ENCODE measurements at regions not wholly inside any gene's neighbourhood (a gene's known extent, or its start where the extent isn't known, plus 50 kb on each side); places are given as distances from the start of the nearest gene placed in this dataset.
"Not testable (repeated sequence)": the region's sequence is repeated elsewhere in the genome, so short reads cannot be mapped to it uniquely, and the experiment has no call there.

- Histone ChIP-seq H3K4me1 (ENCODE audit: insufficient read depth, low read length, severe bottlenecking) (no peaks in the 10 kb centered on the region), H3K9me3 (ENCODE audit: low read length) (no peaks in the 10 kb centered on the region), H3K27me3 (ENCODE audit: insufficient read depth, low read length) (no peaks in the 10 kb centered on the region), H3K4me3 (ENCODE audit: low read depth, low read length, poor library complexity, severe bottlenecking) (no peak overlapping the region), H3K9me2 (ENCODE audit: low read depth, low read length) (no peaks in the 10 kb centered on the region), H3F3A (ENCODE audit: insufficient read depth, low read length) (no peaks in the 10 kb centered on the region), H3K79me2 (ENCODE audit: insufficient read depth, low read length) (no peaks in the 10 kb centered on the region), H3K9ac (ENCODE audit: low read length) (no peak overlapping the region), H3K27ac (ENCODE audit: low read depth, low read length, poor library complexity, severe bottlenecking) (no peak overlapping the region), H3K4me2 (ENCODE audit: low read length) (no peak overlapping the region), H4K20me1 (ENCODE audit: insufficient read depth, low read length) (no peaks in the 10 kb centered on the region), H2AFZ (ENCODE audit: low read length) (no peak overlapping the region), H3K36me3 (ENCODE audit: insufficient read depth, low read length) (no peaks in the 10 kb centered on the region)
- TF ChIP-seq CTCF (IDR thresholded peaks at IDR 0.05; ENCODE audit: low read length) (no peak), EZH2 (IDR thresholded peaks at IDR 0.05; ENCODE audit: borderline replicate concordance, low read length) (no peak)
These were observed 1193.5 kb upstream of the FLRT2 start for GRCh38 chr14:84336433-84336832.

- TF ChIP-seq EZH2 (IDR thresholded peaks at IDR 0.05; ENCODE audit: borderline replicate concordance, low read length): no peak
- TF ChIP-seq CTCF (IDR thresholded peaks at IDR 0.05; ENCODE audit: low read length): no peak
- no peak overlapping the region for H3K4me2 ChIP-seq (ENCODE audit: low read length)
- H3K9me2 ChIP-seq (ENCODE audit: low read depth, low read length): no peaks in the 10 kb centered on the region
- H4K20me1 ChIP-seq (ENCODE audit: insufficient read depth, low read length): no peaks in the 10 kb centered on the region
- H3K4me1 ChIP-seq (ENCODE audit: insufficient read depth, low read length, severe bottlenecking): no peaks in the 10 kb centered on the region
- no peaks in the 10 kb centered on the region for H3K9me3 ChIP-seq (ENCODE audit: low read length)
- no peaks in the 10 kb centered on the region for H3K79me2 ChIP-seq (ENCODE audit: insufficient read depth, low read length)
- H3K27me3 ChIP-seq (ENCODE audit: insufficient read depth, low read length): no peaks in the 10 kb centered on the region
- H3K36me3 ChIP-seq (ENCODE audit: insufficient read depth, low read length): no peaks in the 10 kb centered on the region
- H2AFZ ChIP-seq (ENCODE audit: low read length): no peak overlapping the region
- no peak overlapping the region for H3K9ac ChIP-seq (ENCODE audit: low read length)
- H3K27ac ChIP-seq (ENCODE audit: low read depth, low read length, poor library complexity, severe bottlenecking): no peak overlapping the region
- H3F3A ChIP-seq (ENCODE audit: insufficient read depth, low read length): no peaks in the 10 kb centered on the region
- H3K4me3 ChIP-seq (ENCODE audit: low read depth, low read length, poor library complexity, severe bottlenecking): no peak overlapping the region
These were observed 1189.0 kb upstream of the FLRT2 start for GRCh38 chr14:84340938-84341337.

GRCh38 chr14:84341867-84342266 is 1188.1 kb upstream of the FLRT2 start:
- H3K4me3 ChIP-seq (ENCODE audit: low read depth, low read length, poor library complexity, severe bottlenecking); H3K27me3 ChIP-seq (ENCODE audit: insufficient read depth, low read length); H3K9ac ChIP-seq (ENCODE audit: low read length); H2AFZ ChIP-seq (ENCODE audit: low read length); H3K4me1 ChIP-seq (ENCODE audit: insufficient read depth, low read length, severe bottlenecking); H3K27ac ChIP-seq (ENCODE audit: low read depth, low read length, poor library complexity, severe bottlenecking); H4K20me1 ChIP-seq (ENCODE audit: insufficient read depth, low read length); H3K9me2 ChIP-seq (ENCODE audit: low read depth, low read length); H3K36me3 ChIP-seq (ENCODE audit: insufficient read depth, low read length); H3K9me3 ChIP-seq (ENCODE audit: low read length); H3F3A ChIP-seq (ENCODE audit: insufficient read depth, low read length); H3K4me2 ChIP-seq (ENCODE audit: low read length); H3K79me2 ChIP-seq (ENCODE audit: insufficient read depth, low read length): not testable (repeated sequence)

GRCh38 chr14:84343656-84344055 is 1186.3 kb upstream of the FLRT2 start:
- Histone ChIP-seq H4K20me1 (ENCODE audit: insufficient read depth, low read length) (no peaks in the 10 kb centered on the region), H3K9me2 (ENCODE audit: low read depth, low read length) (no peaks in the 10 kb centered on the region), H3K4me2 (ENCODE audit: low read length) (no peak overlapping the region), H3K4me1 (ENCODE audit: insufficient read depth, low read length, severe bottlenecking) (no peaks in the 10 kb centered on the region), H3F3A (ENCODE audit: insufficient read depth, low read length) (no peaks in the 10 kb centered on the region), H3K9ac (ENCODE audit: low read length) (no peak overlapping the region), H3K27me3 (ENCODE audit: insufficient read depth, low read length) (no peaks in the 10 kb centered on the region), H3K4me3 (ENCODE audit: low read depth, low read length, poor library complexity, severe bottlenecking) (no peak overlapping the region), H3K36me3 (ENCODE audit: insufficient read depth, low read length) (no peaks in the 10 kb centered on the region), H3K9me3 (ENCODE audit: low read length) (no peaks in the 10 kb centered on the region), H3K27ac (ENCODE audit: low read depth, low read length, poor library complexity, severe bottlenecking) (no peak overlapping the region), H2AFZ (ENCODE audit: low read length) (no peak overlapping the region), H3K79me2 (ENCODE audit: insufficient read depth, low read length) (no peaks in the 10 kb centered on the region)
- no peak for TF ChIP-seq CTCF (IDR thresholded peaks at IDR 0.05; ENCODE audit: low read length)
- no peak for TF ChIP-seq EZH2 (IDR thresholded peaks at IDR 0.05; ENCODE audit: borderline replicate concordance, low read length)
